NCI-H146 treated with DMSO at 0.1 percent for 48 hours (cell line): ENCODE measurements at regions not wholly inside any gene's neighbourhood (a gene's known extent, or its start where the extent isn't known, plus 50 kb on each side); places are given as distances from the start of the nearest gene placed in this dataset.
"Not testable (repeated sequence)": the region's sequence is repeated elsewhere in the genome, so short reads cannot be mapped to it uniquely, and the experiment has no call there.

Experiments used
- DNase-seq: peaks from one replicate; lab custom pipeline; 2025; ENCODE audit not compliant: unreplicated experiment; lab: John Stamatoyannopoulos, UW

DNA sequence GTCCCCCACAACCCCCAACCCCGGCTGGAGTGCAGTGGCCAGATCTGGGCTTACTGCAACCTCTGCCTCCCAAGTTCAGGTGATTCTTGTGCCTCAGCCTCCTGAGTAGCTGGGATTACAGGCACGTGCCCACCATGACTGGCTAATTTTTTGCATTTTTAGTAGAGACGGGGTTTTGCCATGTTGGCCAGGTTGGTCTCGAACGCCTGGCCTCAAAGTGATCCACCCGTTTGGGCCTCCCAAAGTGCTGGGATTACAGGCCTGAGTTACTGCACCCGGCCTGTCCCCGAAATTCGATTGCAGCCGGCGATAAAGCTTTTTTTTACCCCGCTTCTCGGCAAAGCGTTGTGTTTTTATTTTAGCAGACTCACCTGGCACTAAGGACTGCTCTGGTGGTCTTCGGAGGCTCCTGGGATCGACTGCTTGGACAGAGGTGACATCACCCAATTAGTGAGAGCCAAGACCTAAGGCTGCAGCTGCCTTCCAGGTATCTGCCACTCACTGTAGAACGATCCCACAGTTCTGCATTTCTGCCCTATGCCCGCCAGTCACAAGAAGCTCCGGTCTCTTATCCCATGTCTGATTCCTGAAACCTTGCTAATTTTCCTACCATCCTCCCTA is 82.2 kb upstream of the ARL4D start:
- DNase-seq: no peak

- no peak for DNase-seq
These were observed 82.2 kb upstream of the RNU2-1 start for GRCh38 chr17:43315858-43316521.

DNA sequence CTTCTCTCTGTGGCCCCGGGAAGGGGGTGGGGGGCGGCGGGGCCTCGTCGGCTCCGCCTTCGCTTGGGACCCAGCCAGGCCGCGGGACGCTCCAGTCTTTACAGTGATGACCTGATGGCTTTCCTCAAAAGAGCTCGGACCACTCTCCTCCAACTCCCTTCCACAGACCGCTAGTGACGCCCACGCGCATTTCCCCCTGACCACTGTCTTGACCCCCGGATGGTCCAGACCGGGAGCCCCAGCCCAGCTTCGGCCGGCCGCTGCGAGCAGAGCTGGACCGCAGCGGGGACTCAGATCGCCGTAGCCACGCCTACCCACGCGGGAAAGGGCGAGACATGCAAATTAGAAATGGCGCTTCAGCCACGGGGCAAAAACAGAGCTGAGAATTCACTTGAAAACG is 81.6 kb upstream of the RNU2-1 start:
- DNase-seq: no peak

DNA sequence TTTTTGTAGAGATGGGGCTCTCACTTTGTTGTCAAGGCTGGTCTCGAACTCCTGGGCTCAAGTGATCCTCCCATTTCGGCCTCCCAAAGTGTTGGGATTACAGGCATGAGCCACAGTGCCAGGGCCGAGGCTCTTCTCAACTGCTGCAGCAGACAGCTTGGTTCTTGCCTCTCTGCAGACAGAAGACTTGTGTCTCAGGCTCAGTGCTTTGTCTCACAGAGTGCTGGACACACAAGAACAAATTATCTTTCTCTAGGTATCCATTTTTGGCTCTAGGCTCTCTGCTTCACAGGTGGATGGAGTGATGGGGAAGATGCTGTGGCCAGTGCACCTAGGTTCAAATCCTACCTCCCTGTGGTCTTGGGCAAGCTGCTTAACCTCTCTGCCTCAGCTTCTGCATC is 80.8 kb upstream of the RNU2-1 start:
- DNase-seq: no peak

- no peak for DNase-seq
These were observed 78.2 kb upstream of the RNU2-1 start for GRCh38 chr17:43312011-43312410.

DNA sequence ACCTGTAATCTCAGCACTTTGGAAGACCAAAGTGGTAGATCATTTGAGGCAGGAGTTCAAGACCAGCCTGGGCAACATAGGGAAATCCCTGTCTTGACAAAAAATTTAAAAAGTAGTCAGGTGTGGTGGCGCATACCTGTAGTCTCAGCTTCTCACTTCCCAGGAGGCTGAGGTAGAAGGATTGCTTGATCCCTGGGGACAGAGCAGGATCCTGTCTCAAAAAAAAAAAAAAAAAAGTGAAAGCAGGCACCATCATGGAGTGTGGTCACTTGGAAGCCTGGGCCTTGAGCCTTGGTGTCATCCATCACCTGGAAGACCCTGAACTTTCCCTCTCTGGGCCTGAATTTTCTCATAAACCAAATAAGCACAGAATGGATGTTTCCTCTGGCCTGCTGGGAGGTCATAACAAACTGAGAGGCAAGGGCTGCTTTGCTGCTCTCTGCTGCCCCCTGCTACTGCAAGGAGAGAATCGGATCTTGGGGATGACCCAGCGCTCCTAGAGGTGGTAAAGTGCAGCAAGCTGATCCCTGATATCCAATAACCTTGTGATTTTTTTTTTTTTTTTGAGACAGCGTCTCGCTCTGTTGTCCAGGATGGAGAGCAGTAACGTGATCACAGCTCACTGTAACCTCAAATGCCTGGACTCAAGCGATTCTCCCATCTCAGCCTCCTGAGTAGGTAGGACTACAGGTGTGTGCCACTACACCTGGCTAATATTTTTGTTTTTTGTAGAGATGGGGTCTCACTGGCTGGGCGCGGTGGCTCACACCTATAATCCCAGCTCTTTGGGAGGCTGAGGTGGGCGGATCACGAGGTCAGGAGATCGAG is 75.9 kb upstream of the RNU2-1 start:
- no peak for DNase-seq

DNA sequence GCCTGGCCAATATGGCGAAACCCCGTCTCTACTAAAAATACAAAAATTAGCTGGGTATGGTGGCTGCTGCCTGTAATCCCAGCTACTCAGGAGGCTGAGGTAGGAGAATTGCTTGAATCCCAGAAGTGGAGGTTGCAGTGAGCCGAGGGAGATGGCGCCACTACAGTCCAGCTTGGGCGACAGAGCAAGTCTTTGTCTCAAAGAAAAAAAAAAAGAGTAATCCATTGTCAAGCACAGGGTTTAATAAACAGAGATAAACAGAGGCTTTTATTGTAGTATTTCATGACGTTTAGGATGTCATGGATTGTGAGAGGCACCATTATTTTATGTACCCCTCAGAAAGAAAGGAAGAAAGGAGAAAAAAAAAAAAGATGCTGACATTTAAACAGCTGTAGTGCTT is 75.2 kb upstream of the RNU2-1 start:
- no peak for DNase-seq

GRCh38 chr17:43304792-43305191 is 71.0 kb upstream of the RNU2-1 start:
- DNase-seq: not testable (repeated sequence)

DNA sequence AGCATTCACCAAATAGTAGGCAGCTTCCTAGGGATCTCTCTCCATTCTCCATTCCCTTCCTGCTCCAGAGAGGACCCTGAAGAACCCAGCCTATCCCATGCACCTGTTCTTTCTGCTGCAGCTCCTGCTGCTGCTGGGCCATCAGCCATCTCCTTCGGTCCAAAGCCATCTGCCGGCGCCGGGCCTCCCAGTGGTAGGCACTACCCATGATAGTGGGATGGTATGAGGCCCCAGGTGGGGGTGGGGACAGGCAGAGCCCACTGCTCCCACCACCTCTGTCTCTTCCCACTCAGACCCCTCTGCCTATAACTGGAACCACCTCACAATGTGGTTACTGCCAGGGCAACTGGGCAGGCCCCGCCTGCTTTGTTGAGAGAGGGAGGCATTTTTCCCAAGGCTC is 69.3 kb upstream of the RNU2-1 start:
- not testable (repeated sequence) for DNase-seq

DNA sequence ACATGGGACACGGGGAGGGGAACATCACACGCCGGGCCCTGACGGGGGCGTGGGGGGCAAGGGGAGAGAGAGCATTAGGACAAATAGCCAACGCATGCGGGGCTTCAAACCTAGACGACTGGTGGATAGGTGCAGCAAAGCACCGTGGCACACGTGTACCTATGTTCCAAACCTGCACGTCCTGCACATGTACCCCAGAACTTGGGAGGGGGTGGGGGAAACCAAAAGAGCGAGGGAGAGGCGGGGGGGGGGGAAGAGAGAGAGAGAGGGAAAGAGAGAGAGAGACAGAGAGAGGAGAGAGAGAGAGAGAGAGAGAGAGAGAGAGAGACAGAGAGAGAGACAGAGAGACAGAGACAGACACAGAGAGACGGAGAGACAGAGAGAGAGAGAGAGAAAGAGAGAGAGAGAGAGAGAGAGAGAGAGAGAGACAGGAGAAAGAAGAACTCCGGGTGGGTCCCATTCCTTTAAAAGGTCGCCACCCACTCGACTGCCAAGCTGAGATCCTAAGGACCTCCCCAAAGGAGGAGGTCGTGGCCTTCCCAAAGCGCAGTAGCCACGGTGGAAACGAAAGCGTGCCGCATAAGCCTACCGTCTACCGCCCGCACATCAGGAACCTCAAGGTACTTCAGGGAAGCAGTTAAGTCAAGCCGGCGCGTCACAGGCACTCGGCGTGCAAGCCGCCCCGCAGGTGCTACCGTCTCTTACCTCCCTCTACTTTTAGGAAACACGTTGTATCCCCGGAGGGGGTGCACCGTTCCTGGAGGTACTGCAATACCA is 65.7 kb upstream of the RNU2-1 start:
- DNase-seq: not testable (repeated sequence)

DNA sequence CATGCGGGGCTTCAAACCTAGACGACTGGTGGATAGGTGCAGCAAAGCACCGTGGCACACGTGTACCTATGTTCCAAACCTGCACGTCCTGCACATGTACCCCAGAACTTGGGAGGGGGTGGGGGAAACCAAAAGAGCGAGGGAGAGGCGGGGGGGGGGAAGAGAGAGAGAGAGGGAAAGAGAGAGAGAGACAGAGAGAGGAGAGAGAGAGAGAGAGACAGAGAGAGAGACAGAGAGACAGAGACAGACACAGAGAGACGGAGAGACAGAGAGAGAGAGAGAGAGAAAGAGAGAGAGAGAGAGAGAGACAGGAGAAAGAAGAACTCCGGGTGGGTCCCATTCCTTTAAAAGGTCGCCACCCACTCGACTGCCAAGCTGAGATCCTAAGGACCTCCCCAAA is 55.9 kb upstream of the RNU2-1 start:
- DNase-seq: not testable (repeated sequence)

- not testable (repeated sequence) for DNase-seq
These were observed 49.8 kb upstream of the RNU2-1 start for GRCh38 chr17:43283606-43284005.
